ENCODE measurements at regions not wholly inside any gene's neighbourhood (a gene's known extent, or its start where the extent isn't known, plus 50 kb on each side); places are given as distances from the start of the nearest gene placed in this dataset.

DNA sequence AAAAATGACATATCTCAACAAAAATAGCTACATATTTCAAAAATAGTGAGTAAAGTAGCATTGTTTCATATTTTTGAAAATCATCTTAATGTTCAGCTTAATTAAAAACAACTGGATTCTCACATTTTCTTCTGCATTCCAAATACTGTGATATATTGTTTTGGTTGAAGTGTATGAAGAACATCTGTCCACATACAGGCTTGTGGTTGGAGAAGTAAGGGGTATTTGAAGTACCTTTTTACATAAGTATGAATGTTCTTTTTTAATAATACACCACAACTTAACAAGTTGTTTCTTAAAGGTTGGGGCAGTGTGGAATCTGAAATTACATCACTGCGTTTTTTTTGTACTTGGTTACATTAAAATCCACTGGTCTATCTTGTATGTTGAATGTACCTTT lies 442.5 kb downstream of the KIF20B start:
- no peak overlapping the region for H3K27ac ChIP-seq (ENCODE audit: low read length)
- DNase-seq: no peak
- H3K9ac ChIP-seq (ENCODE audit: low read length): no peak overlapping the region
- no peaks in the 10 kb centered on the region for H3K36me3 ChIP-seq (replicated peaks; ENCODE audit: insufficient read depth, low read length)
- no peaks in the 10 kb centered on the region for H3K4me1 ChIP-seq (ENCODE audit: low read length)
- H2AFZ ChIP-seq (ENCODE audit: low read length): no peak overlapping the region
- H3K79me2 ChIP-seq (ENCODE audit: low read length): no peaks in the 10 kb centered on the region
- TF ChIP-seq, protein P1, sequence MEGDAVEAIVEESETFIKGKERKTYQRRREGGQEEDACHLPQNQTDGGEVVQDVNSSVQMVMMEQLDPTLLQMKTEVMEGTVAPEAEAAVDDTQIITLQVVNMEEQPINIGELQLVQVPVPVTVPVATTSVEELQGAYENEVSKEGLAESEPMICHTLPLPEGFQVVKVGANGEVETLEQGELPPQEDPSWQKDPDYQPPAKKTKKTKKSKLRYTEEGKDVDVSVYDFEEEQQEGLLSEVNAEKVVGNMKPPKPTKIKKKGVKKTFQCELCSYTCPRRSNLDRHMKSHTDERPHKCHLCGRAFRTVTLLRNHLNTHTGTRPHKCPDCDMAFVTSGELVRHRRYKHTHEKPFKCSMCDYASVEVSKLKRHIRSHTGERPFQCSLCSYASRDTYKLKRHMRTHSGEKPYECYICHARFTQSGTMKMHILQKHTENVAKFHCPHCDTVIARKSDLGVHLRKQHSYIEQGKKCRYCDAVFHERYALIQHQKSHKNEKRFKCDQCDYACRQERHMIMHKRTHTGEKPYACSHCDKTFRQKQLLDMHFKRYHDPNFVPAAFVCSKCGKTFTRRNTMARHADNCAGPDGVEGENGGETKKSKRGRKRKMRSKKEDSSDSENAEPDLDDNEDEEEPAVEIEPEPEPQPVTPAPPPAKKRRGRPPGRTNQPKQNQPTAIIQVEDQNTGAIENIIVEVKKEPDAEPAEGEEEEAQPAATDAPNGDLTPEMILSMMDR (IDR thresholded peaks at IDR 0.05; ENCODE audit: low read length): no peak
- TF ChIP-seq EZH2phosphoT487 (IDR thresholded peaks at IDR 0.05; ENCODE audit: low read length): no peak
- no peak for TF ChIP-seq EZH2 (optimal IDR thresholded peaks at IDR 0.05; ENCODE audit: low read depth, low read length)
- no peaks in the 10 kb centered on the region for H4K20me1 ChIP-seq (ENCODE audit: insufficient read depth, low read length)
- H3K4me2 ChIP-seq (ENCODE audit: low read depth, low read length): no peak overlapping the region
- H3K9me2 ChIP-seq (replicated peaks; ENCODE audit: insufficient read depth, low read length): no peaks in the 10 kb centered on the region
- no peaks in the 10 kb centered on the region for H3K9me3 ChIP-seq (replicated peaks; ENCODE audit: insufficient read depth, low read length)
- H3K27me3 ChIP-seq (replicated peaks; ENCODE audit: insufficient read depth, low read length): no peaks in the 10 kb centered on the region
- H3K4me3 ChIP-seq (ENCODE audit: low read length): no peak overlapping the region
- H3F3A ChIP-seq (ENCODE audit: insufficient read depth, low read length): no peaks in the 10 kb centered on the region

DNA sequence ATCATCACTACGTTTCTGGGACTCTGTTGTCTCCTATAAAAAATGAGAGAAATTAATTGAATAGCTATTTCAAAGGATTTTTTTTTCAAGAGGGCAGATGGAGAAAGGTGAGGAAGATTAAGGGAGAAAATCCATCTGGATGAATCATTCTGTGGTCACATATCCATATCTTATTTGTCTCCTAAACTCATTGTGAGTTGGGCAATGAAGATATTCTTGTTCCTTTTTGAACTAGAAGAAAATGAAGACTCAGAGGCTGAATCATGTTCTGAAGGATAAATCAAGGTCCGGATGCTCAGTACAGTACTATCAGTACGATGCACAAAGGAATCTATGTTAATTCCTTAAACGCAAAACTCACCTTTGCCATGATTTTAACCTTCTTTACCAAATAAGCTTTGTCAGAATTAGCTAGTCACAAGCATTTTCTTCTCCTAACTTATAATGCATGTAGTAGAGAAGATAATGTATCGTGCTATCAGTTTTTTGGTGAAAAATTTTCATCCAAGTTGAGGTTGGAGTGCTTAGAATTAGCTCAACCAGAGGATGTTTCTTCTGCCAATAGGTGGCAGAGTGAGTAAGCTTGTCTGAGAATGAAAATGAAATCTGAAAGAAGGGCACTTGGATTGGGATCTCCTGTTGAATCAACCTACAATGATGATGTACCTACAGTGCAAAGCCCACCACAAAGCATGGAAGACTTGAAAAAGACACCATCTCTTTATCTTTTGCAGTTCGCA lies 446.9 kb downstream of the KIF20B start:
- H3K79me2 ChIP-seq (ENCODE audit: low read length): no peaks in the 10 kb centered on the region
- no peaks in the 10 kb centered on the region for H3K27me3 ChIP-seq (replicated peaks; ENCODE audit: insufficient read depth, low read length)
- H3K27ac ChIP-seq (ENCODE audit: low read length): no peak overlapping the region
- no peak for TF ChIP-seq EZH2phosphoT487 (IDR thresholded peaks at IDR 0.05; ENCODE audit: low read length)
- TF ChIP-seq, protein P1 (IDR thresholded peaks at IDR 0.05; ENCODE audit: low read length): peak; percentile 66
- H3K9me2 ChIP-seq (replicated peaks; ENCODE audit: insufficient read depth, low read length): no peaks in the 10 kb centered on the region
- no peak overlapping the region for H3K9ac ChIP-seq (ENCODE audit: low read length)
- DNase-seq: peak; percentile 50
- H4K20me1 ChIP-seq (ENCODE audit: insufficient read depth, low read length): no peaks in the 10 kb centered on the region
- no peak overlapping the region for H3K4me2 ChIP-seq (ENCODE audit: low read depth, low read length)
- no peak overlapping the region for H2AFZ ChIP-seq (ENCODE audit: low read length)
- H3K4me1 ChIP-seq (ENCODE audit: low read length): no peaks in the 10 kb centered on the region
- no peaks in the 10 kb centered on the region for H3K9me3 ChIP-seq (replicated peaks; ENCODE audit: insufficient read depth, low read length)
- H3K4me3 ChIP-seq (ENCODE audit: low read length): no peak overlapping the region
- H3F3A ChIP-seq (ENCODE audit: insufficient read depth, low read length): no peaks in the 10 kb centered on the region
- H3K36me3 ChIP-seq (replicated peaks; ENCODE audit: insufficient read depth, low read length): no peaks in the 10 kb centered on the region

DNA sequence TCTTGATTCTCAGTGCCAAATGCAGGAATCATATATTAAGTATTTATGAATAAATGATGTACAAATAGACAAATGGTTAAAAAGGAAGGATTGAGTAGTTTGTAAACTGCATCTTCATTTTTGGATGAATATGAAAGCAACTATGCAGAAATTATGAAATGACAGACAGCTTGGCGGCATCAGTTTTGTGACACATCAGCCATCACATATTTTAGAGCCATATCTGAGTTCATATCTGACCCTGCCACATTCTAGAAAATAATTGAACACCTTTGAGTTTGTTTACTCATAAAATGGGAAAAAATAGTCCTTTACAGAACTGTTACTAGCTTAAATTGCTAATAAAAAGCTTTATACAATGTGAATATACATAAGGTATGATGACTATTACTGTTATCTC lies 448.2 kb downstream of the KIF20B start:
- Histone ChIP-seq H3K79me2 (ENCODE audit: low read length) (no peaks in the 10 kb centered on the region), H2AFZ (ENCODE audit: low read length) (no peak overlapping the region), H3K9me3 (replicated peaks; ENCODE audit: insufficient read depth, low read length) (no peaks in the 10 kb centered on the region), H3F3A (ENCODE audit: insufficient read depth, low read length) (no peaks in the 10 kb centered on the region), H3K4me1 (ENCODE audit: low read length) (no peaks in the 10 kb centered on the region), H3K4me2 (ENCODE audit: low read depth, low read length) (no peak overlapping the region), H3K27ac (ENCODE audit: low read length) (no peak overlapping the region), H3K36me3 (replicated peaks; ENCODE audit: insufficient read depth, low read length) (no peaks in the 10 kb centered on the region), H4K20me1 (ENCODE audit: insufficient read depth, low read length) (no peaks in the 10 kb centered on the region), H3K9ac (ENCODE audit: low read length) (no peak overlapping the region), H3K9me2 (replicated peaks; ENCODE audit: insufficient read depth, low read length) (no peaks in the 10 kb centered on the region), H3K27me3 (replicated peaks; ENCODE audit: insufficient read depth, low read length) (no peaks in the 10 kb centered on the region), H3K4me3 (ENCODE audit: low read length) (no peak overlapping the region)
- TF ChIP-seq EZH2 (optimal IDR thresholded peaks at IDR 0.05; ENCODE audit: low read depth, low read length) (no peak), EZH2phosphoT487 (IDR thresholded peaks at IDR 0.05; ENCODE audit: low read length) (no peak)
- TF ChIP-seq, protein P1 (IDR thresholded peaks at IDR 0.05; ENCODE audit: low read length): no peak
- no peak for DNase-seq

Data from MM.1S (cell line).